Thoracic aorta (tissue), 2 donors: ENCODE measurements at regions not wholly inside any gene's neighbourhood (a gene's known extent, or its start where the extent isn't known, plus 50 kb on each side); places are given as distances from the start of the nearest gene placed in this dataset.
A peak's percentile ranks its signal among the peaks of the same experiment; 100 is the strongest.

Source experiments
- ATAC-seq: fragments of 150-250 bp; one replicate; pipeline ENCODE4 v1.8.0; 2017; ENCODE audit warnings: low read depth; ENCODE audit not compliant: insufficient number of reproducible peaks, low FRiP score
- DNase-seq: peaks from one replicate; pipeline ENCODE4 v3.0.0-alpha.2; 2020; ENCODE audit warnings: low spot score
- H3K27ac ChIP-seq, 2 donors: fragments of 200-600 bp; sonication (generic); 1 replicate in 1 of 2; 2 replicates in 1 of 2; pipeline ENCODE4 v1.5.1; 2016; ENCODE audit warnings: mild to moderate bottlenecking in 2 of 2, moderate library complexity in 2 of 2
- H3K27me3 ChIP-seq: fragments of 200-600 bp; sonication (generic); replicated peaks from 2 replicates; pipeline ENCODE4 v1.6.0; 2016; ENCODE audit warnings: mild to moderate bottlenecking; ENCODE audit not compliant: insufficient read depth
- H3K36me3 ChIP-seq: fragments of 200-600 bp; sonication (generic); one replicate; pipeline ENCODE4 v1.5.1; 2016
- H3K4me1 ChIP-seq, 2 donors: fragments of 200-600 bp; sonication (generic); 1 replicate in 1 of 2; 2 replicates in 1 of 2; pipeline versions ENCODE4 v1.5.1 to v1.6.0; 2016; ENCODE audit warnings: low read depth in 2 of 2, mild to moderate bottlenecking in 1 of 2; ENCODE audit not compliant: control insufficient read depth in 1 of 2
- H3K4me3 ChIP-seq: fragments of 200-600 bp; sonication (generic); 2 replicates; pipeline ENCODE4 v1.5.1; 2016; ENCODE audit warnings: mild to moderate bottlenecking
- H3K9me3 ChIP-seq: fragments of 200-600 bp; sonication (generic); 2 replicates; pipeline ENCODE4 v1.5.1; 2016
- TF ChIP-seq, protein P1 (sequence below): fragments of 200-600 bp; sonication (generic); IDR thresholded peaks from one replicate; pipeline ENCODE4 v1.5.1; 2019; ENCODE audit warnings: antibody characterized with exemption

DNA sequence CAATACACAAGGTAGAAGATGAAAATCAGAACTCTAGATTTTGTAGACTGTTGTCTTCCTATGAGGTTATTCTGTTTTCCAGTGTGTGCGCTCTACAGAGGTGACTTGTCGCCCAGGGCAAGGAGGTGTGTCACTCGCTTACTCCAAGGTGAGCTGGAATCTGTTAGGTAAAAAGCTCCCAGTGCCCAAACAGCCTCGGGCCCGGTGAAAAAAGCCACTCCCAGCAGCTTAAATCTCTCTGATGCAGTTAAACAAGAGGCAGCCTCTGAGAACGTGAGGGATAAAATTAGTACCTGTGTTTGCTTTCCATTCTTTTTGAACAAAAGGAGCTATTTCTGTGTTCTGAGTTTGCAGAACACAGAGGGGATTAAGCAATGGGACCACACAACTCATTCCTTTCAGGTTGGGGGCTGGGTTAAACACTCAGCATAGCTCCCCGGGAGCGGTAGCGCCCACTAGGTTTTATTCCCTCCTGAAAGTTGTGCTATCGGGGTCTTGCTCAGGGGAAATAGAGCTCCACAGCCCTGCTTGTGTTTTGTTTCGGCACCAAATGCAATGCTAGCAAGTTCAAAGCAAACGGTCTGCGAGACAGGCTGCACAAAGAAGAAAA, 181.2 kb downstream of the FOXA2 start:
- peak overlapping the region; percentile 69 for H3K4me3 ChIP-seq
- no peaks in the 10 kb centered on the region for H3K9me3 ChIP-seq
- TF ChIP-seq, protein P1, sequence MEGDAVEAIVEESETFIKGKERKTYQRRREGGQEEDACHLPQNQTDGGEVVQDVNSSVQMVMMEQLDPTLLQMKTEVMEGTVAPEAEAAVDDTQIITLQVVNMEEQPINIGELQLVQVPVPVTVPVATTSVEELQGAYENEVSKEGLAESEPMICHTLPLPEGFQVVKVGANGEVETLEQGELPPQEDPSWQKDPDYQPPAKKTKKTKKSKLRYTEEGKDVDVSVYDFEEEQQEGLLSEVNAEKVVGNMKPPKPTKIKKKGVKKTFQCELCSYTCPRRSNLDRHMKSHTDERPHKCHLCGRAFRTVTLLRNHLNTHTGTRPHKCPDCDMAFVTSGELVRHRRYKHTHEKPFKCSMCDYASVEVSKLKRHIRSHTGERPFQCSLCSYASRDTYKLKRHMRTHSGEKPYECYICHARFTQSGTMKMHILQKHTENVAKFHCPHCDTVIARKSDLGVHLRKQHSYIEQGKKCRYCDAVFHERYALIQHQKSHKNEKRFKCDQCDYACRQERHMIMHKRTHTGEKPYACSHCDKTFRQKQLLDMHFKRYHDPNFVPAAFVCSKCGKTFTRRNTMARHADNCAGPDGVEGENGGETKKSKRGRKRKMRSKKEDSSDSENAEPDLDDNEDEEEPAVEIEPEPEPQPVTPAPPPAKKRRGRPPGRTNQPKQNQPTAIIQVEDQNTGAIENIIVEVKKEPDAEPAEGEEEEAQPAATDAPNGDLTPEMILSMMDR: no peak
- DNase-seq: no peak
- ATAC-seq: no peak
- H3K27me3 ChIP-seq: no peaks in the 10 kb centered on the region
- peaks cover 13 to 23% of the 10 kb centered on the region in 2 donors for H3K4me1 ChIP-seq
- no peaks in the 10 kb centered on the region for H3K36me3 ChIP-seq
- peak overlapping the region; percentile 25 to 51 for H3K27ac ChIP-seq

DNA sequence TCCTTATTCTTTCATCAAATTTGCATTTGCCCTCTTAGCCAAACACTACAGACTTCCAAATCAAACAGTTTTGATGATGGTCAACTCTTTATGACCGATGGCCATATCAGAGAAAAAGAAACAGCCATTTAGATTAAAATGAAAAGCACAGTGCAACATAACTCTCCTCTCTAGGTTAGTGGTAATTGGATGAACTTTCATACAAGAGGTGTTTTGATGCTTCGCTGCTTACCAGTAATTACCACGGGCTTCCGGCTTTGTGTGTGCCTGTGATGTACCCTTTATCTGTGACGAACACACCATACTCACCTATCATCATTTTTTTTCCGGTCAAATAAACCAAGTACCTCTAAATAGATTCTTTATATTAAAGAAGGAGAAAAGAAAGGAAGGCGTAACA, 181.8 kb downstream of the FOXA2 start:
- ATAC-seq: no peak
- TF ChIP-seq, protein P1: no peak
- Histone ChIP-seq H3K4me3 (no peak overlapping the region), H3K36me3 (no peaks in the 10 kb centered on the region), H3K4me1 (peaks cover 13 to 23% of the 10 kb centered on the region in 2 donors), H3K27ac (no peak overlapping the region), H3K27me3 (no peaks in the 10 kb centered on the region), H3K9me3 (no peaks in the 10 kb centered on the region)
- no peak for DNase-seq

DNA sequence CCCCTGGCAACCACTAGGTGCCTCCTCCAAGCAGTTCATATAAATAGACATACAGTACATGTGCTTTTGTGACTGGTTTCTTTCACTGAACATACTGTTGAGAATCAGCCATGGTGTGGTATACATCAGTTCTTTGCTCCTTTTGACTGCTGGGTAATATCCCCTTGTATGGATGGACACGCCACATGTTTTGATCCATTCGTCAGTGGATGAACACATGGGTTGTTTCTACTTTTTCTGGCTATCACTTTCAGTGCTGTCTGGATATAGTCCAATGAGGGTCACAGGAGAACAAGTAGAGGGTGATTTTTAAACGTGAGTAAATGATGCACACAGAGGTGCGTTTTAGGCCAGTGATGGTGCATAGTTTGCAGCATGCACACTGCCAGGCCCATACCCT, 183.9 kb downstream of the FOXA2 start:
- H3K9me3 ChIP-seq: no peaks in the 10 kb centered on the region
- no peaks in the 10 kb centered on the region for H3K36me3 ChIP-seq
- H3K27me3 ChIP-seq: no peaks in the 10 kb centered on the region
- H3K4me1 ChIP-seq: peaks cover 13 to 23% of the 10 kb centered on the region in 2 donors
- DNase-seq: no peak
- H3K4me3 ChIP-seq: no peak overlapping the region
- no peak for ATAC-seq
- H3K27ac ChIP-seq: no peak overlapping the region
- TF ChIP-seq, protein P1: no peak

DNA sequence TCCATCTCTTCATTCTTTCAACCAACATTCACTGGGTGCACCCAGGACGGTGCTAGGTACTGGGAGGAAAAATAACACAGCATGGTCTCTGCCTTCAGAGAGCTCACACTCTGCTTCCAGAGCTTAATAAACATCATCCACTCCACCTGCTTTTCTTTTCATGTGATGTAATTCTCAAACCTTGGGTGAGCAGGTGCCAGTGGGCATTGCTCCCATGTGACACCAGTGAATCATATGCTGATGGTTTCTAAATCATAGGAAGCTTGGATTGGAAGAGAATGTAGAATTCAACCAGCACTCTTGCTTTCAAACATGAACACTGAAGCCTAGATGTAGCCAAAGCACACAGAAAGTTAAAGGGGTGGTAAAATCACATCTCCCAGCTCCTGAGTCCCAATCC, 189.8 kb downstream of the FOXA2 start:
- Histone ChIP-seq H3K4me1 (no peaks in the 10 kb centered on the region), H3K36me3 (no peaks in the 10 kb centered on the region), H3K27me3 (no peaks in the 10 kb centered on the region), H3K27ac (no peak overlapping the region), H3K9me3 (no peaks in the 10 kb centered on the region), H3K4me3 (no peak overlapping the region)
- TF ChIP-seq, protein P1: no peak
- ATAC-seq: no peak
- DNase-seq: no peak

DNA sequence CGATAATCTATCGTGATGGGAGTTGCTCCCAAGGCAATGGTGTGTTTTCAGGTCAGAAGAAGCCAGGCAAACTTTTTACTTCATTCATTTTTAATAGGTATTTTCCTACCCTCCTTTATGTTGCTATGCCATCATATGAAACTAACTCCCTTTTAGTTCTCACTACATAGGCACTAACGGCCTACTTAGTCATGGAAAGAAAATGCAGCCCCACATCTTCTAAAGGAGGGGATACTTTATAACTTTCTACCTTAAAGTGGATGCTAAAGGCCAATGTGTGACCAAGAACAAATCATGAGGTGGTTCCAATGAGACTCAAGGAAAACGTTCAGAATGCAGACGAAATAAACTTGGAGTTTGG, 193.8 kb downstream of the FOXA2 start:
- Histone ChIP-seq H3K9me3 (no peaks in the 10 kb centered on the region), H3K27me3 (no peaks in the 10 kb centered on the region), H3K27ac (no peak overlapping the region), H3K36me3 (no peaks in the 10 kb centered on the region), H3K4me3 (no peak overlapping the region), H3K4me1 (no peaks in the 10 kb centered on the region)
- ATAC-seq (no peak), DNase-seq (no peak)
- TF ChIP-seq, protein P1: no peak
